G401.6 (cell line): ENCODE measurements at regions not wholly inside any gene's neighbourhood (a gene's known extent, or its start where the extent isn't known, plus 50 kb on each side); places are given as distances from the start of the nearest gene placed in this dataset.

Experiments
- FAIRE-seq: peaks from 2 replicates; lab custom pipeline; 2012; peaks lifted over from hg19 to GRCh38; lab: Jason Lieb, UNC

DNA sequence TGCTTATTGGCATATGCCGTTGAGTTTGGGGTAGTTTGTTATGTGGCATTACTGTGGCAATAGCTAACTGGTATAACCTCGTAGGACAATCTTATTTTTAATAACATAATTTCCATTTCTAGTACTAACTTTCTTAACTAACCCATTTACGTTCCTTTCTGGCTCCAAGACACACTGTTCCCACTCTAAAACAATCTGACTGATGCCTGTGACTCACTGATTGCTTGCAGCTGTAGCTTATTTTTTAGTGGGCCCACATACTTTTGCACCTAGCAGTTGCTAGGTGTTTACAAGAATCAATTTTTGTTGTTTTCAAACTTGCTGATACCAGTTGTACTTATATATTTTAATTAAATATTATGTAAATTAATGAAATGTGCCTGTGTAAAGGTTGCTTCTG is 52.2 kb downstream of the FAT3 start:
- FAIRE-seq = no peak

- FAIRE-seq = no peak
Measured at GRCh38 chr11:92277871-92278270, 53.3 kb downstream of the FAT3 start.

GRCh38 chr11:92278791-92279433 is 54.3 kb downstream of the FAT3 start:
- no peak for FAIRE-seq

- no peak for FAIRE-seq
Measured at GRCh38 chr11:92284107-92284506, 59.5 kb downstream of the FAT3 start.

GRCh38 chr11:92284558-92284957 is 59.9 kb downstream of the FAT3 start:
- FAIRE-seq = no peak

- no peak for FAIRE-seq
Measured at GRCh38 chr11:92285776-92286175, 61.2 kb downstream of the FAT3 start.

DNA sequence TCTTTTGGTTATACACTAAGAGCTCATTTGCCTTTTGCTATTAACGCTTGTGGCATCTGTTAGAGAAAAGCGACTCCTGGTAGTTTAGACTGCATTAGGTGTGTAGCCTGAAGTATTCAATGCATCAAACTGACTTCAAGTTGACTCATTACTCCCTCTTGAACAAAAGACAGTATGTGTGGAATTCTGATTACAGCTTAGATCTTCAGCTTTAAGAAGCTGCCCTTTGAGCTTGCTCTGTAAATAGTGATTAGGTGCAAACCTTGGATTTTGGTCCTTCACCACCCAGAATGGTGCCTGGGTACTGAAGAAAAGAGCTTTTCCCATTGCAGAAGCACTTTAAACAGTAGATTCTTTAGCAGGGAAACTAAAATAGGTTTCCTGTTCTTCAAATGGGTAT is 62.1 kb downstream of the FAT3 start:
- FAIRE-seq = no peak

- no peak for FAIRE-seq
Measured at GRCh38 chr11:92295175-92296137, 70.8 kb downstream of the FAT3 start.

DNA sequence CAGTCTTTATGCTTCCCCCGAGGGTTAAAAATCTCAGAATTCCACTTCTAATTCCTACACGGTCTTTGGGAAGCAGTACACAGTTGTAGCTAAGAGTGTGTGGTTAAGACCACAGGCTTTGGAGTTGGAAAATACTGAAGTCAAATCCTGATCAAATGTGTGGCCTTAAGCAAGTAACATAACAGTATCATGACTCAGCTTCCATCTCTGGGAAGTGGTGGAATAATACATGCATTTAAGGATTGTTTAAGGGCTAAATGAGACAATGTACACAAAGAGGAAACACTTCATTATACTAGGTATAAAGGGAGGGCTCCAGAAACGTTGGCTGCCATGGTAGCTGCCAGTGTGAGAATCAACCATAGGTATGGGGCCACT is 71.5 kb downstream of the FAT3 start:
- FAIRE-seq = no peak

DNA sequence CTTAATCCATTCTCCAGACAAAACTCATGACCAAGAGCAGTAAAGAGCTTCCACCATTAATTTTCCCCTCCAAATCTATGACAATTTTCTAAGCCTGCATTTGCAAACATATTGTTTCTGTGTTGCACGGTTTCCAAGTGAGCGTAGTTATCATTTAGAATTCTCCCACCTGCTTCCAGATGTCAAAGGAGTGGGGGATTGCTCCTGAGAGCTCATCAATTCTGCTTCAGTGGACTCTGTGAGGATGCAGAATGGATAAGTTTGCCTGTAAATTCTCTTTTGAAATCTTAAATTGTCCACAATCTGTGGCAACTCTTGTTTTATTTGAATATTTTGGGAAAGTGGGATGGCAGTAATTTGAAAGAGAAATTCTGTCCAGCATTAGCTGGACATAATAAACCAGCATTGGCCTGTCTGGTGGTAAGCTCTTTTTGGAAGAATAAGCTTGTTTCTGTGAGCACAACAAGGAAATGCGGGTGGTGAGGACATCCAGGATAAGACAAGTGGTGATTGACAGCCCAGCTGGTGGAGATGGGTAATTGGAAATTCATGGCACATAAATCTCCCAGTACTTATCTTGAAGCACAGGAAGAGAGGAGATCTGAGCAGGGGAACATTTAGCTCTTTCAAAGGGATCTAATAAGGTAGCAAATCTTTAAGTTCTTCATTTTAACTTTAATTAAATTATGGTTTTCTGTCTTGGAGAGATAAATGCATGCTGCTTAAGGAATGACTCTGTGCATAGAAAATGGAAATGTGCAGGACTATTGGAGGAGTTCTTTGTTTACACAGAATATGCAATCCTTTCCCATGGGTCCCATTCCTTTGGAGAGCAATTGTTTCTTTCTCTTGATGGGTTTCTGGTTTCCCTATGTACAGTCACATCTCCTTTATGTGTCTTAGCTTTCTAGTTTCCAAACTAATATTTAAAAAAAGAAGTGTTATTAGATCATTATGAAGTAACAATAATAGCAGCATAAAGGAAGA is 73.2 kb downstream of the FAT3 start:
- no peak for FAIRE-seq

DNA sequence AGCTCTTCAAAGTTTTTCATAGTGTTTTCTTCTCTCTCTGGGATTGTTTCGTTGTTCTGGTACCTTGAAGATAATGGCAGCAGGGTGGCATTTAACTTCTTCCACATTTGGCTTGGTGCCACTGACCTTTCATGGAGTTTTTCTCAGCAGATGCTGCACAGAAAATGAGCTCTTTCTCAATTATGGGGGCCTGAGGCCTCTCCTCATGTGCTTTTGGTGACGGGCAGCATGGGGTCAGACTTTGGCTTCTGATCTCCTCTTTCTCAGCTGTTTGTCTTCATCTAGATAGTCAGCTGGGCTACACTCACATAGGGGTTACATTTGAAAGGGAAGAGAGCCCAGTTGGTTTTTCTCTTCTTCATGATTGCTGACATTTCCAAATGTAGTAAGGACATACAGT is 76.3 kb downstream of the FAT3 start:
- no peak for FAIRE-seq

DNA sequence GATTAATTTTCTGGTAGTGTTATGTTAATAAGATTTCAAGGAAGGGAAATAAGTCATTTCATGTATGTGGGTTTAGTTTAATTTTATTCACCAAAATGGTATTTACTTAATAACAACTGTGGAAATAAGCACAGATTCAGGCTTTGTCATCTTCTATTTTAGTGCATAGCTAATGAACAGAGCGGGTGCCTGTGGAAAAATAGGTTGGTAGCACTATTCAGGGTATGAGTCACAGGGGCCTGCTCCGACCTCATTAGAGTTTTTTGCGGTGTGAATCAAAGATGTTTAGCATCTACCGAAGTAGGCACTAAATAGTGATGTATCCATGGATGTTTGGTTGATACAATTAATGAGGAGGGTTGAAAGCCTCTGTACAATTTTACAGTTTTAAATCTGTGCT is 78.2 kb downstream of the FAT3 start:
- no peak for FAIRE-seq

DNA sequence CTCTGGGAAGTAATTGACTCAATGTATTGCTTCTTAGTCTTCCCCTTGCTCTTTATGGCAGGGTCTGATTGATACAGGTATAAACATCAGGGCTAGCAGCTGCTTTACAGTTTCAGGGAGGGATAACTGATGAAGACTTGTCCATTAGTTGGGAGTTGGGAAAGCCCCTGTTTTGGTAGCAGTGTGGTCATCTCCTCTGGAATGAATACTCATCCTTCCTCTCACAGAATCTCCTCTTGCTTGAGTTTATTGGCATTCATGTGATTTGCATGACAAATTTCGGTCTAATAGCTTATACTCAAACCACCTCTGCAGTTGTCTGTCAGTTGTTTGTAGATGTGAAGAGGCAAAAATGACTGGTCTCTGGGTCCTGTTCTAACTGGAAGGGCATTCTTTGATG is 79.7 kb downstream of the FAT3 start:
- no peak for FAIRE-seq

GRCh38 chr11:92306966-92307510 is 82.4 kb downstream of the FAT3 start:
- no peak for FAIRE-seq

DNA sequence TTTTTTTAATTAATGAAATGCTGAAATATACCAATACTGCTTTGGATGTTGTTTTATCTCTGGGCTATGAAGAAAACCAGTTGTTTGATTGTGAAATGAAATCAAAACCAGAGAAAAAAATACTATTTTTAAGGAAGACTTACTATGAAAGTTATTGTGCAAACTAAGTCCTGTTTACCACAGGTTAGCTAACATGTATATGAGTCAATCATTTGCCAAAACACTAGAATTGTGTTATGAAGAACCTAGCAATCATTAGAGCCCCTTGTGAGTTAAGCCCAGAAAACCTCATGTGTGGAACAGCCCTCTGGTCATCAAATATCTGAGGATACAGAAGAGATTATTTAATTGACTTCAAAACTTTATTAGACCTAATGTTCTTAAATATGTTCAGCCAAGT is 83.7 kb downstream of the FAT3 start:
- no peak for FAIRE-seq

- FAIRE-seq = no peak
Measured at GRCh38 chr11:92311616-92312449, 87.2 kb downstream of the FAT3 start.

GRCh38 chr11:92313784-92314183 is 89.2 kb downstream of the FAT3 start:
- no peak for FAIRE-seq

GRCh38 chr11:92314499-92314898 is 89.9 kb downstream of the FAT3 start:
- no peak for FAIRE-seq

- FAIRE-seq = no peak
Measured at GRCh38 chr11:92316106-92316809, 91.6 kb downstream of the FAT3 start.

GRCh38 chr11:92317222-92317621 is 92.6 kb downstream of the FAT3 start:
- no peak for FAIRE-seq

- no peak for FAIRE-seq
Measured at GRCh38 chr11:92317721-92318120, 93.1 kb downstream of the FAT3 start.
